ENCODE measurements at regions not wholly inside any gene's neighbourhood (a gene's known extent, or its start where the extent isn't known, plus 50 kb on each side); places are given as distances from the start of the nearest gene placed in this dataset.
"Not testable (repeated sequence)": the region's sequence is repeated elsewhere in the genome, so short reads cannot be mapped to it uniquely, and the experiment has no call there.

- no peak for DNase-seq
Measured at GRCh38 chr1:219345953-219346352, 172.3 kb downstream of the LYPLAL1 start.

GRCh38 chr1:219342836-219343235 lies 169.2 kb downstream of the LYPLAL1 start:
- DNase-seq = no peak

GRCh38 chr1:219340796-219341195 lies 167.1 kb downstream of the LYPLAL1 start:
- no peak for DNase-seq

GRCh38 chr1:219339466-219339865 lies 165.8 kb downstream of the LYPLAL1 start:
- DNase-seq = no peak

- no peak for DNase-seq
Measured at GRCh38 chr1:219337588-219337987, 163.9 kb downstream of the LYPLAL1 start.

GRCh38 chr1:219333626-219334025 lies 159.9 kb downstream of the LYPLAL1 start:
- no peak for DNase-seq

GRCh38 chr1:219331424-219331823 lies 157.7 kb downstream of the LYPLAL1 start:
- DNase-seq = no peak

GRCh38 chr1:219330669-219331068 lies 157.0 kb downstream of the LYPLAL1 start:
- DNase-seq = no peak

GRCh38 chr1:219330001-219330400 lies 156.3 kb downstream of the LYPLAL1 start:
- no peak for DNase-seq

GRCh38 chr1:219329578-219329977 lies 155.9 kb downstream of the LYPLAL1 start:
- no peak for DNase-seq

- no peak for DNase-seq
Measured at GRCh38 chr1:219326843-219327242, 153.2 kb downstream of the LYPLAL1 start.

GRCh38 chr1:219325368-219325742 lies 151.7 kb downstream of the LYPLAL1 start:
- DNase-seq = no peak

GRCh38 chr1:219324629-219325367 lies 151.1 kb downstream of the LYPLAL1 start:
- no peak for DNase-seq

- no peak for DNase-seq
Measured at GRCh38 chr1:219324171-219324570, 150.5 kb downstream of the LYPLAL1 start.

- DNase-seq = no peak
Measured at GRCh38 chr1:219323426-219323825, 149.7 kb downstream of the LYPLAL1 start.

GRCh38 chr1:219322766-219323165 lies 149.1 kb downstream of the LYPLAL1 start:
- no peak for DNase-seq

- not testable (repeated sequence) for DNase-seq
Measured at GRCh38 chr1:219320563-219320962, 146.9 kb downstream of the LYPLAL1 start.

- no peak for DNase-seq
Measured at GRCh38 chr1:219318826-219319225, 145.1 kb downstream of the LYPLAL1 start.

- DNase-seq = no peak
Measured at GRCh38 chr1:219317762-219318353, 144.2 kb downstream of the LYPLAL1 start.

GRCh38 chr1:219316066-219316465 lies 142.4 kb downstream of the LYPLAL1 start:
- no peak for DNase-seq

GRCh38 chr1:219313961-219314360 lies 140.3 kb downstream of the LYPLAL1 start:
- no peak for DNase-seq

GRCh38 chr1:219312967-219313366 lies 139.3 kb downstream of the LYPLAL1 start:
- DNase-seq = no peak

GRCh38 chr1:219310181-219310728 lies 136.6 kb downstream of the LYPLAL1 start:
- DNase-seq = no peak

- no peak for DNase-seq
Measured at GRCh38 chr1:219308367-219308766, 134.7 kb downstream of the LYPLAL1 start.
